OCI-LY1 (cell line): ENCODE measurements at regions not wholly inside any gene's neighbourhood (a gene's known extent, or its start where the extent isn't known, plus 50 kb on each side); places are given as distances from the start of the nearest gene placed in this dataset.

Experiments used
- EZH2 ChIP-seq: fragments of 200-600 bp; sonication (generic), shearing (Covaris generic); IDR thresholded peaks from 2 replicates; pipeline ENCODE4 v1.8.0; 2017; ENCODE audit warnings: borderline replicate concordance, mixed run types, mild to moderate bottlenecking, antibody characterized with exemption, low read length, moderate library complexity, mixed read lengths
- TF ChIP-seq, protein P1 (sequence below): fragments of 200-600 bp; sonication (generic), shearing (Covaris generic); IDR thresholded peaks from 2 replicates; pipeline ENCODE4 v1.5.1; 2017; ENCODE audit warnings: mild to moderate bottlenecking, antibody characterized with exemption, low read length, moderate library complexity, mixed read lengths

DNA sequence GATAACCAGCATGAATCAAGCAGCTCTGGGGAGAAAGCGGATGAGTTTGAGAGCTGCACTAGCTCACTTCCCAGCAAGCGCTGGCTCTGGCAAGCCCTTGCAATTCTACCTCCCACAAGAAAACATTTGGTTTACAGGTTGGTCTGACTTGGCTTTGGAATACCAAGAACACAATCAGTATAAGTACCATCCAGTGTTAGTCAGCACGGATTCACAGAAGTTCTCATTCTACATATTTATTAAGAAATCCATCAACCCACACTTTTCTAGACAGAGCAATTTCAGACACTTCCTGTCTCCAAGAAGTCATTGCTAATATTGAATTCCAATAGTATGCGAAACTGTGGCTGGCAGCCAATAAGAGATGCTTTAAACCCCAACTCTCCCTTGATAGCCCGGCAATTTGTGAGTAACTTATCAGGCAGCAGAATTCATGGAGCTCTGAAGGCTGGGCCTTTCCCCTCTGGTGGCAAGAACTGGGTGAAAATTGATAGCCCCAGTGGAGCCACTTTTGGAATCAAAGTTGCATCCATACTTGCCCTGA lies 59.4 kb upstream of the WASF3 start:
- TF ChIP-seq, protein P1, sequence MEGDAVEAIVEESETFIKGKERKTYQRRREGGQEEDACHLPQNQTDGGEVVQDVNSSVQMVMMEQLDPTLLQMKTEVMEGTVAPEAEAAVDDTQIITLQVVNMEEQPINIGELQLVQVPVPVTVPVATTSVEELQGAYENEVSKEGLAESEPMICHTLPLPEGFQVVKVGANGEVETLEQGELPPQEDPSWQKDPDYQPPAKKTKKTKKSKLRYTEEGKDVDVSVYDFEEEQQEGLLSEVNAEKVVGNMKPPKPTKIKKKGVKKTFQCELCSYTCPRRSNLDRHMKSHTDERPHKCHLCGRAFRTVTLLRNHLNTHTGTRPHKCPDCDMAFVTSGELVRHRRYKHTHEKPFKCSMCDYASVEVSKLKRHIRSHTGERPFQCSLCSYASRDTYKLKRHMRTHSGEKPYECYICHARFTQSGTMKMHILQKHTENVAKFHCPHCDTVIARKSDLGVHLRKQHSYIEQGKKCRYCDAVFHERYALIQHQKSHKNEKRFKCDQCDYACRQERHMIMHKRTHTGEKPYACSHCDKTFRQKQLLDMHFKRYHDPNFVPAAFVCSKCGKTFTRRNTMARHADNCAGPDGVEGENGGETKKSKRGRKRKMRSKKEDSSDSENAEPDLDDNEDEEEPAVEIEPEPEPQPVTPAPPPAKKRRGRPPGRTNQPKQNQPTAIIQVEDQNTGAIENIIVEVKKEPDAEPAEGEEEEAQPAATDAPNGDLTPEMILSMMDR, result no peak
- no peak for TF ChIP-seq EZH2
